HG02798 (cell line): ENCODE measurements at regions not wholly inside any gene's neighbourhood (a gene's known extent, or its start where the extent isn't known, plus 50 kb on each side); places are given as distances from the start of the nearest gene placed in this dataset.
"Not testable (repeated sequence)": the region's sequence is repeated elsewhere in the genome, so short reads cannot be mapped to it uniquely, and the experiment has no call there.

ENCODE experiments used
- ATAC-seq: cut with Tn5 transposase; IDR thresholded peaks from one replicate; pipeline ENCODE4 v1.9.1; 2021; ENCODE audit warnings: mild to moderate bottlenecking; ENCODE audit not compliant: unreplicated experiment, poor library complexity

GRCh38 chr9:103226647-103227013 is 231.5 kb downstream of the CYLC2 start:
- ATAC-seq, result no peak

- not testable (repeated sequence) for ATAC-seq
Observed at GRCh38 chr9:103237571-103238109, 242.5 kb downstream of the CYLC2 start.

GRCh38 chr9:103242025-103242424 is 246.9 kb downstream of the CYLC2 start:
- no peak for ATAC-seq

- no peak for ATAC-seq
Observed at GRCh38 chr9:103242486-103242885, 247.4 kb downstream of the CYLC2 start.

- no peak for ATAC-seq
Observed at GRCh38 chr9:103243553-103243952, 248.4 kb downstream of the CYLC2 start.

GRCh38 chr9:103245369-103245768 is 250.2 kb downstream of the CYLC2 start:
- no peak for ATAC-seq

GRCh38 chr9:103261951-103262350 is 266.8 kb downstream of the CYLC2 start:
- no peak for ATAC-seq

GRCh38 chr9:103266064-103266463 is 270.9 kb downstream of the CYLC2 start:
- no peak for ATAC-seq

- ATAC-seq, result no peak
Observed at GRCh38 chr9:103277240-103277639, 282.1 kb downstream of the CYLC2 start.

- no peak for ATAC-seq
Observed at GRCh38 chr9:103281126-103281525, 286.0 kb downstream of the CYLC2 start.

GRCh38 chr9:103287361-103287760 is 292.2 kb downstream of the CYLC2 start:
- ATAC-seq, result no peak

- ATAC-seq, result no peak
Observed at GRCh38 chr9:103296189-103296588, 301.1 kb downstream of the CYLC2 start.

GRCh38 chr9:103301051-103301450 is 305.9 kb downstream of the CYLC2 start:
- ATAC-seq, result no peak

GRCh38 chr9:103304797-103305196 is 309.7 kb downstream of the CYLC2 start:
- no peak for ATAC-seq

GRCh38 chr9:103319979-103320378 is 324.8 kb downstream of the CYLC2 start:
- ATAC-seq, result no peak

- no peak for ATAC-seq
Observed at GRCh38 chr9:103323699-103324098, 328.6 kb downstream of the CYLC2 start.

- no peak for ATAC-seq
Observed at GRCh38 chr9:103335461-103335860, 340.3 kb downstream of the CYLC2 start.

- no peak for ATAC-seq
Observed at GRCh38 chr9:103355000-103355399, 359.9 kb downstream of the CYLC2 start.

GRCh38 chr9:103357980-103358379 is 362.8 kb downstream of the CYLC2 start:
- not testable (repeated sequence) for ATAC-seq

- no peak for ATAC-seq
Observed at GRCh38 chr9:103361906-103362305, 366.8 kb downstream of the CYLC2 start.

- ATAC-seq, result no peak
Observed at GRCh38 chr9:103362986-103363385, 367.9 kb downstream of the CYLC2 start.

GRCh38 chr9:103364753-103365152 is 369.6 kb downstream of the CYLC2 start:
- ATAC-seq, result no peak

GRCh38 chr9:103371152-103371551 is 376.0 kb downstream of the CYLC2 start:
- ATAC-seq, result no peak
